NB4 (cell line): ENCODE measurements at regions not wholly inside any gene's neighbourhood (a gene's known extent, or its start where the extent isn't known, plus 50 kb on each side); places are given as distances from the start of the nearest gene placed in this dataset.
"Not testable (repeated sequence)": the region's sequence is repeated elsewhere in the genome, so short reads cannot be mapped to it uniquely, and the experiment has no call there.

Source experiments
- DNase-seq: peaks from one replicate; pipeline ENCODE4 v3.0.0; 2010; ENCODE audit warnings: low read depth
- H3K4me3 ChIP-seq: one replicate; pipeline ENCODE4 v1.5.1; 2011; ENCODE audit warnings: mild to moderate bottlenecking, low read depth, low read length, moderate library complexity
- CTCF ChIP-seq: IDR thresholded peaks from one replicate; pipeline ENCODE4 v1.5.1; 2012; ENCODE audit warnings: low read depth, low read length
- MYC ChIP-seq: IDR thresholded peaks from 2 replicates; pipeline ENCODE4 v1.6.1; 2011; ENCODE audit warnings: low read depth, low read length
- POLR2A ChIP-seq: IDR thresholded peaks from 2 replicates; pipeline ENCODE4 v1.6.1; 2011; ENCODE audit warnings: mild to moderate bottlenecking; ENCODE audit not compliant: insufficient read length; ENCODE audit errors: extremely low read depth
- TF ChIP-seq, protein P1 (sequence below): IDR thresholded peaks from 2 replicates; pipeline ENCODE4 v1.6.1; 2011; ENCODE audit warnings: low read depth, low read length

DNA sequence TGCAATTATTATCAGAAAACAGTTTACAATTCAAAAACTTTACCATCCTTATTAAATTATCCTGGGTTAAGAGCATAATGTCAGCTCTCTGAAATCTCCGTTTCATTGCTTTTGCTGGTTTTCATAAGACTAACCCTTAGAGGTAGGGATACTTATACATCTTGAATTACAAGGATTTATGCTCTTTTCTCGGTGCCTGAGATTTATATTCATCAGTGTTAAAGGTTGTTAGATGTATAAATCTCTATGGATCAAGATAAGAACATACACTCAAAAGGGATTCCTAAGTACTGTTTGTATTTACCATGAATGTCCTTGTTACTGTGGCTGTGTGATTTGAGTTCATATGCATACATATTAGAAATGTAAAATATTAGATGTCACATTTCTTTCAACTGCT lies 684.7 kb downstream of the EFNA5 start:
- no peak for TF ChIP-seq MYC
- TF ChIP-seq CTCF = no peak
- no peak overlapping the region for H3K4me3 ChIP-seq

DNA sequence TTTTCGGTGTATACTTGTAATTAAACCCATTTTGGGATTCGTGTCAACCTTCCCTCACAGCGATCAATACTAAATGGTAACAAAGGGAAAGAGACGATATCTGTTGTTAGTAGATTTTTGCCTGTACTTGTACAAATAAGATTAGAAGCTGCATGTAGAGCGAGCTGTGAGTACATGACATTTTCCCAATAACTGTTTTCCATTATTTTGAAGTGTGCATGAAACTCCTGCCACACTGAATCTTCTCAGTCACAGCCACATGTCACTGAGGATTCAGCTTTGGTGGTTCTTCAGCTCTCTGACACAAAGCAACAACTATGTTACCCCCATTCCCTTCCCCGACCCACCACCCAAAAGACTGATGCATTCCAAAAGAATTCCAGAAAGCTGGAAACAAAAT lies 685.6 kb downstream of the EFNA5 start:
- no peak for DNase-seq
- H3K4me3 ChIP-seq = no peak overlapping the region
- no peak for TF ChIP-seq CTCF
- TF ChIP-seq, protein P1, sequence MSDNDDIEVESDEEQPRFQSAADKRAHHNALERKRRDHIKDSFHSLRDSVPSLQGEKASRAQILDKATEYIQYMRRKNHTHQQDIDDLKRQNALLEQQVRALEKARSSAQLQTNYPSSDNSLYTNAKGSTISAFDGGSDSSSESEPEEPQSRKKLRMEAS = no peak
- no peak for TF ChIP-seq POLR2A
- no peak for TF ChIP-seq MYC

More for the DNA sequence above, 684.7 kb downstream of the EFNA5 start:
- DNase-seq = no peak

- not testable (repeated sequence) for H3K4me3 ChIP-seq
These were observed 691.6 kb downstream of the EFNA5 start for GRCh38 chr5:106979178-106979577.

DNA sequence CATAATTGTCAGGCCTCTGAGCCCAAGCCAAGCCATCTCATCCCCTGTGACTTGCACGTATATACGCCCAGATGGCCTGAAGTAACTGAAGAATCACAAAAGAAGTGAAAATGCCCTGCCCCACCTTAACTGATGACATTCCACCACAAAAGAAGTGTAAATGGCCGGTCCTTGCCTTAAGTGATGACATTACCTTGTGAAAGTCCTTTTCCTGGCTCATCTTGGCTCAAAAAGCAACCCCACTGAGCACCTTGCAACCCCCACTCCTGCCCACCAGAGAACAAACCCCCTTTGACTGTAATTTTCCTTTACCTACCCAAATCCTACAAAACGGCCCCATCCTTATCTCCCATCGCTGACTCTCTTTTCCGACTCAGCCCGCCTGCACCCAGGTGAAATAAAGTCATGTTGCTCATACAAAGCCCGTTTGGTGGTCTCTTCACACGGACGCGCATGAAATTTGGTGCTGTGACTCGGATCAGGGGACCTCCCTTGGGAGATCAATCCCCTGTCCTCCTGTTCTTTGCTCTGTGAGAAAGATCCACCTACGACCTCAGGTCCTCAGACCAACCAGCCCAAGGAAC lies 692.1 kb downstream of the EFNA5 start:
- DNase-seq, H3K4me3 ChIP-seq: not testable (repeated sequence)

More at GRCh38 chr5:106979178-106979577, 691.6 kb downstream of the EFNA5 start:
- not testable (repeated sequence) for DNase-seq

GRCh38 chr5:106976363-106976762 lies 694.4 kb downstream of the EFNA5 start:
- DNase-seq = no peak
- no peak for TF ChIP-seq POLR2A
- TF ChIP-seq, protein P1 = no peak
- TF ChIP-seq CTCF = no peak
- no peak for TF ChIP-seq MYC
- no peak overlapping the region for H3K4me3 ChIP-seq

DNA sequence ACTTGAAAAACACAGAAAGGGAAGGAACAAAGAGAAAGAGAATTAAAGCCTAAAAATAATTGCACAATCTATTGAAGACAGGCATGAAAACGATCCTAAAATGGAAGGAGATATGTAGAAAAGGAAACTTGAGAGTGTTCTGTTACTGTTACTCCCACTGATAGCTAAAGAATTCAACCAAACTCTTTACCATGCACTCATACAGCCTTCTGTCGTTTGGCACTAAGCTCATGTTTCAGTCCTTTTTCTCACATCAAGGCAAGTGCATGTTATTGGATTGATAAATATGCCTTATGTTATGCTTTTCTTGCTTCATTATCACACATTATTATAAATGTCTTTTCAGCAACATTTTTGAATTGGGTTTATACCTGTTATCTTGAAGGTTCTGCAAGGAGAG lies 696.5 kb downstream of the EFNA5 start:
- H3K4me3 ChIP-seq = no peak overlapping the region
- TF ChIP-seq MYC (no peak), CTCF (no peak), POLR2A (no peak)
- TF ChIP-seq, protein P1 = no peak
- DNase-seq = no peak

GRCh38 chr5:106966686-106967315 lies 703.9 kb downstream of the EFNA5 start:
- no peak overlapping the region for H3K4me3 ChIP-seq
- no peak for DNase-seq
- no peak for TF ChIP-seq POLR2A
- TF ChIP-seq, protein P1 = no peak
- TF ChIP-seq MYC = no peak
- TF ChIP-seq CTCF = no peak
